Peyer's patch (tissue), 4 donors: ENCODE measurements at regions not wholly inside any gene's neighbourhood (a gene's known extent, or its start where the extent isn't known, plus 50 kb on each side); places are given as distances from the start of the nearest gene placed in this dataset.

Experiments
- POLR2A ChIP-seq, 2 donors: fragments of 450-650 bp; IDR thresholded peaks; one replicate each; pipeline ENCODE4 v1.5.1; 2017; ENCODE audit warnings: antibody characterized with exemption in 2 of 2, mild to moderate bottlenecking in 2 of 2, moderate library complexity in 2 of 2
- TF ChIP-seq, protein P1 (sequence below), 6 experiments: fragments of 450-650 bp in 4 of 6; fragments of 200-600 bp in 2 of 6; sonication (generic) in 1 of 6; IDR thresholded peaks; one replicate each; pipeline ENCODE4 v1.5.1; 2017 to 2019; ENCODE audit warnings: antibody characterized with exemption in 6 of 6, mild to moderate bottlenecking in 3 of 6, moderate library complexity in 1 of 6

DNA sequence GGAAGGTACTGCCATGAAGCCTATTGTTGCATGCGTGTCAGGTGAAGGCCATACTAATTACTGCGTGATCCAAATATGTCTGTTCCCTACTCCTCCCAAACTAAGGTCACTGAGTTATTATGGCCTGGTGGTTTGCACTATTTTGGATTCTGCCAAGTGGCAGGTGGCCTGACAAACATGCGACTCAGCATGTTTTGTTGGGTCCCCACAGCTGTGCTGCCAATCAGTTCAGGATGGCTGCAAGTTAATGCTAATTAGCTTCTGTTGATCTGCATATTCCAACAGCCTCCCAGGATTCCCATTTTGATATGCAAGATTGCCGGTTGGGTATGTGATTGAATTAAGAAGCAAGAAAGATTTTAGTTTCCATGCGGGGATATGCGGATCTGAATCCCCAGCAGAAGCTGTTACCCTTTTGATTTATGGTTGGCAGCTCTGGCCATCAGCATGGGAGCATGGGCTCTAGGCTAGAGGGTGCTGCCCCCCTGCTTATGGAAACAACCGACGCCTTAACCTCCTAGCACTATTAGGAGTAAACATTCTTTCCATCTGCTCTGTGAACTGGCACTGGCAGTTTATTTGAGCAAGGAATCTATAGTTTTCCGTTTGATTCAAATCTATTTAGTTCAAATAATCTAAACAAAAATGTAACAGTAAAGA is 429.8 kb upstream of the C1orf87 start:
- TF ChIP-seq, protein P1, sequence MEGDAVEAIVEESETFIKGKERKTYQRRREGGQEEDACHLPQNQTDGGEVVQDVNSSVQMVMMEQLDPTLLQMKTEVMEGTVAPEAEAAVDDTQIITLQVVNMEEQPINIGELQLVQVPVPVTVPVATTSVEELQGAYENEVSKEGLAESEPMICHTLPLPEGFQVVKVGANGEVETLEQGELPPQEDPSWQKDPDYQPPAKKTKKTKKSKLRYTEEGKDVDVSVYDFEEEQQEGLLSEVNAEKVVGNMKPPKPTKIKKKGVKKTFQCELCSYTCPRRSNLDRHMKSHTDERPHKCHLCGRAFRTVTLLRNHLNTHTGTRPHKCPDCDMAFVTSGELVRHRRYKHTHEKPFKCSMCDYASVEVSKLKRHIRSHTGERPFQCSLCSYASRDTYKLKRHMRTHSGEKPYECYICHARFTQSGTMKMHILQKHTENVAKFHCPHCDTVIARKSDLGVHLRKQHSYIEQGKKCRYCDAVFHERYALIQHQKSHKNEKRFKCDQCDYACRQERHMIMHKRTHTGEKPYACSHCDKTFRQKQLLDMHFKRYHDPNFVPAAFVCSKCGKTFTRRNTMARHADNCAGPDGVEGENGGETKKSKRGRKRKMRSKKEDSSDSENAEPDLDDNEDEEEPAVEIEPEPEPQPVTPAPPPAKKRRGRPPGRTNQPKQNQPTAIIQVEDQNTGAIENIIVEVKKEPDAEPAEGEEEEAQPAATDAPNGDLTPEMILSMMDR (IDR thresholded peaks at IDR 0.05), result no peak
- no peak for TF ChIP-seq POLR2A (IDR thresholded peaks at IDR 0.05)
